ENCODE measurements at regions not wholly inside any gene's neighbourhood (a gene's known extent, or its start where the extent isn't known, plus 50 kb on each side); places are given as distances from the start of the nearest gene placed in this dataset.

DNA sequence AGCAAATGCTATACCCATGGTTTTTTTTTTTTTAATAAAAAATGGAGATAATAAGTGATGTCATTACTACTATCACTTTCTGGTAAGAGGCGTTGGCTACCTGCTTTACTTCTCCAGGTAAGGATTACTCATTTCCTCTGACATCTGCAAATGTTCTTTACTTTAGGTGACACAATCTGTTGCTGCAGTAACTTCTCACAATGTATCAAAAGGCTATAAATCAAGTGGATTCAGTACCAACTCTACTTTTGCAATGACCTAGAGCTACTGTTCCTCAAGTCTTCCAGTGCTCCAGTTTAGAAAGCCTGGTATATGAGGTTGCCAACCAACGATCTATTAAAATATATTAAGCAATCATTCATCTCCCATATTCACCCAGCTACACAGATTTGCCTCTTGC is 129.1 kb downstream of the PLK2 start:
- H3K27ac Mint-ChIP-seq, result no peak overlapping the region
- CTCF ChIA-PET, result no interaction called here
- peaks cover 0 to 3% (median 0%) of the 10 kb centered on the region in 5 donors for H3K9me3 Mint-ChIP-seq
- H3K27ac ChIP-seq (ENCODE audit: low read depth, low read length), result no peak overlapping the region
- H3K9me3 ChIP-seq (ENCODE audit: low read length), result no peaks in the 10 kb centered on the region
- H3K4me1 ChIP-seq (ENCODE audit: insufficient read depth, low read length), result no peaks in the 10 kb centered on the region
- H3K27me3 ChIP-seq (ENCODE audit: insufficient read depth, low read length, poor library complexity, severe bottlenecking), result no peaks in the 10 kb centered on the region
- H3K27me3 Mint-ChIP-seq, result no peaks in the 10 kb centered on the region
- no peaks in the 10 kb centered on the region for H3K36me3 Mint-ChIP-seq
- no peak for DNase-seq
- POLR2A ChIA-PET, result no interaction called here
- H3K36me3 ChIP-seq (ENCODE audit: insufficient read depth, low read length), result no peaks in the 10 kb centered on the region
- H3K4me1 Mint-ChIP-seq, result no peaks in the 10 kb centered on the region
- H3K4me3 ChIP-seq (ENCODE audit: low read length), result no peak overlapping the region
- no peak overlapping the region for H3K4me3 Mint-ChIP-seq

DNA sequence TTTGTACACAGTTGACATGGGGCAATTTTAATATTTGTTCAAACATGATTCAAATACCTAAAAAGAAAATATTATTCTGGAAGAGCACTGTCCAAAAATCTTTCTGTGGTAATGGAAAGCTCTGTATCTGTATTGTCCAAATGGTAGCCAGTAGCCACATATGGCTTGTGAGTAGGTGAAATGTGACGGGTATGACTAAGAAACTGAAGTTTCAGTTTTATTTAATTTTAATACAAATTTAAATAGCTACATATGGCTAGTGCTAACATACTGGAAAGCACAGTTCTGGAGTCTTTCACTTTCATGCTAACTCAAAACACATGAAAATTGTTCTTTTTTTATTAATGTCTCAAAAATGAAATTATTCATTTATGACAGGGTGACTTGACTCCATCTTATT is 132.6 kb downstream of the PLK2 start:
- H3K27ac ChIP-seq (ENCODE audit: low read depth, low read length), result no peak overlapping the region
- Mint-ChIP-seq H3K36me3 (no peaks in the 10 kb centered on the region), H3K27me3 (no peaks in the 10 kb centered on the region), H3K4me1 (no peaks in the 10 kb centered on the region), H3K27ac (no peak overlapping the region), H3K9me3 (no peaks in the 10 kb centered on the region), H3K4me3 (no peak overlapping the region)
- H3K36me3 ChIP-seq (ENCODE audit: insufficient read depth, low read length), result no peaks in the 10 kb centered on the region
- DNase-seq, result no peak
- no peaks in the 10 kb centered on the region for H3K27me3 ChIP-seq (ENCODE audit: insufficient read depth, low read length, poor library complexity, severe bottlenecking)
- H3K4me1 ChIP-seq (ENCODE audit: insufficient read depth, low read length), result no peaks in the 10 kb centered on the region
- ChIA-PET POLR2A (no interaction called here), CTCF (no interaction called here)
- H3K4me3 ChIP-seq (ENCODE audit: low read length), result no peak overlapping the region
- H3K9me3 ChIP-seq (ENCODE audit: low read length), result no peaks in the 10 kb centered on the region

DNA sequence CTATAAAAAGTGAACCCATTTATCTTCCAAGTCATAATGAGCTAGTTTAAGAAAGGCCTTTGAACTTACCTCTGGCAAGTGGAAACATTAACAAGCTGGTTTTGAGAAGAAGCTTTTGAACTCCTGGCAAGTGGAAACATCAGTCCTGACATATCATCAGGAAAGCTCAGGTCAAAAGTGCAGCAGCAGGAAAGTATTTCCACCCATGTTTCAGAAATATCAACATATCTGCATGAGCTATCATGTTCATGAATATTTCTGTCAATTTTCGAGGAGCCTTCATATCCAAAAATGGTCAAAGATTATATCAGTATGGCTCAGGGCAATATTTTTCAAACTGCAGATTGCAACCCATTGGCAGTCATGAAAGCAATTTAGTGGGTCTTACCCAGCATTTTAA is 133.9 kb downstream of the PLK2 start:
- Histone ChIP-seq H3K27me3 (ENCODE audit: insufficient read depth, low read length, poor library complexity, severe bottlenecking) (no peaks in the 10 kb centered on the region), H3K4me3 (ENCODE audit: low read length) (no peak overlapping the region), H3K36me3 (ENCODE audit: insufficient read depth, low read length) (no peaks in the 10 kb centered on the region), H3K27ac (ENCODE audit: low read depth, low read length) (no peak overlapping the region), H3K4me1 (ENCODE audit: insufficient read depth, low read length) (no peaks in the 10 kb centered on the region), H3K9me3 (ENCODE audit: low read length) (no peaks in the 10 kb centered on the region)
- Mint-ChIP-seq H3K36me3 (no peaks in the 10 kb centered on the region), H3K27ac (no peak overlapping the region), H3K27me3 (no peaks in the 10 kb centered on the region), H3K4me3 (no peak overlapping the region), H3K4me1 (no peaks in the 10 kb centered on the region), H3K9me3 (no peaks in the 10 kb centered on the region)
- DNase-seq, result no peak
- POLR2A ChIA-PET, result no interaction called here
- CTCF ChIA-PET, result no interaction called here

DNA sequence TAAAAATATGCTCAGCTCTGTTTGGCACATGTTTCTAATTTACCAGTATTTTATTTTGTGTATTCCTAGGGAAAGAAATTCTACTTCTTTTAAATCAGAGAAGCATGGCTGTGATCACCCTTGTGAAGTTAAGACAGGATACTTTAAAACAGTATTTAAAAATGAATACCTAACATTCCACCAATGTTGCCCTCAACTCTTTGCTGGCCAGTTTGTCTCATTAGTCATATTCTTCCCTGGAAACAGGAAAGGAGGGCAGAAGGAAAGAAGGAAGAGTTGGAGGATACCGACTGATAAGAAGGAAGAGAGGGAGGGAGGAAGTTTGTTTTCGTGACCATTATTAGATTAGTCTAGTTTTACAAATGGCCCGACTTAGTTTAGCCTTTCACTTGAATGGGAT is 137.4 kb downstream of the PLK2 start:
- DNase-seq, result no peak
- CTCF ChIA-PET, result no interaction called here
- Histone ChIP-seq H3K4me1 (ENCODE audit: insufficient read depth, low read length) (no peaks in the 10 kb centered on the region), H3K36me3 (ENCODE audit: insufficient read depth, low read length) (no peaks in the 10 kb centered on the region), H3K9me3 (ENCODE audit: low read length) (no peaks in the 10 kb centered on the region), H3K4me3 (ENCODE audit: low read length) (no peak overlapping the region), H3K27me3 (ENCODE audit: insufficient read depth, low read length, poor library complexity, severe bottlenecking) (no peaks in the 10 kb centered on the region), H3K27ac (ENCODE audit: low read depth, low read length) (no peak overlapping the region)
- Mint-ChIP-seq H3K27me3 (no peaks in the 10 kb centered on the region), H3K4me1 (no peaks in the 10 kb centered on the region), H3K27ac (no peak overlapping the region), H3K36me3 (no peaks in the 10 kb centered on the region), H3K4me3 (no peak overlapping the region), H3K9me3 (peaks cover 0 to 2% (median 0%) of the 10 kb centered on the region in 5 donors)
- POLR2A ChIA-PET, result no interaction called here

DNA sequence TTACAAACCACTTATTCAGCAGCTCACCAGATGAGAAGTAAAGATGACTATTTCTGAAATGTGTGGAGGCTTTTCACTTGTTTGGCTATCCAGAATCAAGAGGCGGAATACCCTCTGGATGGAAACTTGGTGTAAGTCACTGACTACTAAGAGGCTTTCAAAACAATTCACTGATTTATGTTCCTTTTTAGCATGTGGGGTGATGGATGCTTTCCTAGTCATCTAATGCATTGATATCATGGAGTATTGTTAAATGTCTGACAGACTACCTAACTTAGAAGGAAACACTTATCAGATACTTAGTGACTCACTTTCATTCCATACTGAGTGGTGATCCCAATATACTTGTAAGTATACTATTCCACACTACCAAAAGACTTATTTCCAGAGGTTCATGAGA is 141.4 kb downstream of the PLK2 start:
- Histone ChIP-seq H3K27me3 (ENCODE audit: insufficient read depth, low read length, poor library complexity, severe bottlenecking) (no peaks in the 10 kb centered on the region), H3K4me1 (ENCODE audit: insufficient read depth, low read length) (no peaks in the 10 kb centered on the region), H3K36me3 (ENCODE audit: insufficient read depth, low read length) (no peaks in the 10 kb centered on the region), H3K4me3 (ENCODE audit: low read length) (no peak overlapping the region), H3K27ac (ENCODE audit: low read depth, low read length) (no peak overlapping the region), H3K9me3 (ENCODE audit: low read length) (no peaks in the 10 kb centered on the region)
- DNase-seq, result no peak
- CTCF ChIA-PET, result no interaction called here
- Mint-ChIP-seq H3K9me3 (peaks cover 0 to 2% (median 0%) of the 10 kb centered on the region in 5 donors), H3K4me3 (no peak overlapping the region), H3K27ac (no peak overlapping the region), H3K4me1 (no peaks in the 10 kb centered on the region), H3K36me3 (no peaks in the 10 kb centered on the region), H3K27me3 (no peaks in the 10 kb centered on the region)
- POLR2A ChIA-PET, result no interaction called here

DNA sequence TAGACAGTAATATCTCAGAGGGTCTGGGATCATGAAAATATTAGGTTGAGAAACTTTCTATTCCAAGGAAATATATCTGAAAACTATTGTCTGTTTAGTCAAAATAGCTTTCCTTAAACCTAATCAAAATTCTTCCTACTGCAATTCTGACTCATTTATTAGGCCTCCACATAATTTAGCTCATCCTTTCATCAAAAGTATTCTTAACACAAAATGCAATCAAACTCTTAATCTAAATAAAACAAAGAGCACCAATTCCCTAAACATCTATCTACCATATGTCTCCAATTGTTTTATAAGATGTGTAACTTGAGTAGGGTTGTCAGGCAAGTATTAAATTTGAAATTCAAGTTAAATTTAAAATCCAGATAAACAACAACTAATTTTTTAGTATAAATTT is 142.1 kb downstream of the PLK2 start:
- CTCF ChIA-PET, result no interaction called here
- POLR2A ChIA-PET, result no interaction called here
- H3K4me3 Mint-ChIP-seq, result no peak overlapping the region

DNA sequence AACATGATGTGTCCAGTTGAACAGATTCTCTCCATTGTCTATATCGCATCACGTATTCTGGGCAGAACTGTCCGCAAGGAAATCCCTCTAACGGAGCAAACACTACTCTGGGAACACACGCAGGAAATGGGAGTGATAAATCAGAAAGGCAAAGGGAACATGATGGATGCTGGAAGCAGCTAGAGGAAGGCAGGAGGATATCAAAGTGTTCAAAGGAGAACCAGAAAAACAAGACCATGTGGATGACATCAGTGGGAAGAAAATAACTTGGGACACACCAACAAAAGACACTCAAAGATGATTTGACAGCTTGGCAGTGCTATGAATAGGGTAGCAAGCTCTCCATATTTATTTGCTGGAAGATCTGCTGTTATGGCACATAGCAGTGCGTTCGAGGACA is 142.9 kb downstream of the PLK2 start:
- peaks cover 0 to 2% (median 0%) of the 10 kb centered on the region in 5 donors for H3K9me3 Mint-ChIP-seq
- ChIA-PET POLR2A (no interaction called here), CTCF (no interaction called here)
- no peak overlapping the region for H3K4me3 Mint-ChIP-seq
- Histone ChIP-seq H3K27me3 (ENCODE audit: insufficient read depth, low read length, poor library complexity, severe bottlenecking) (no peaks in the 10 kb centered on the region), H3K9me3 (ENCODE audit: low read length) (no peaks in the 10 kb centered on the region), H3K4me3 (ENCODE audit: low read length) (no peak overlapping the region), H3K36me3 (ENCODE audit: insufficient read depth, low read length) (no peaks in the 10 kb centered on the region), H3K4me1 (ENCODE audit: insufficient read depth, low read length) (no peaks in the 10 kb centered on the region), H3K27ac (ENCODE audit: low read depth, low read length) (no peak overlapping the region)
- no peaks in the 10 kb centered on the region for H3K27me3 Mint-ChIP-seq
- DNase-seq, result no peak
- no peak overlapping the region for H3K27ac Mint-ChIP-seq
- no peaks in the 10 kb centered on the region for H3K36me3 Mint-ChIP-seq
- H3K4me1 Mint-ChIP-seq, result no peaks in the 10 kb centered on the region

More for the DNA sequence above, 142.1 kb downstream of the PLK2 start:
- DNase-seq, result no peak
- H3K9me3 ChIP-seq (ENCODE audit: low read length), result no peaks in the 10 kb centered on the region
- H3K36me3 Mint-ChIP-seq, result no peaks in the 10 kb centered on the region
- H3K4me1 Mint-ChIP-seq, result no peaks in the 10 kb centered on the region
- H3K27ac ChIP-seq (ENCODE audit: low read depth, low read length), result no peak overlapping the region
- peaks cover 0 to 2% (median 0%) of the 10 kb centered on the region in 5 donors for H3K9me3 Mint-ChIP-seq
- no peak overlapping the region for H3K4me3 ChIP-seq (ENCODE audit: low read length)
- H3K27me3 ChIP-seq (ENCODE audit: insufficient read depth, low read length, poor library complexity, severe bottlenecking), result no peaks in the 10 kb centered on the region
- H3K4me1 ChIP-seq (ENCODE audit: insufficient read depth, low read length), result no peaks in the 10 kb centered on the region
- H3K27me3 Mint-ChIP-seq, result no peaks in the 10 kb centered on the region
- H3K27ac Mint-ChIP-seq, result no peak overlapping the region
- no peaks in the 10 kb centered on the region for H3K36me3 ChIP-seq (ENCODE audit: insufficient read depth, low read length)

DNA sequence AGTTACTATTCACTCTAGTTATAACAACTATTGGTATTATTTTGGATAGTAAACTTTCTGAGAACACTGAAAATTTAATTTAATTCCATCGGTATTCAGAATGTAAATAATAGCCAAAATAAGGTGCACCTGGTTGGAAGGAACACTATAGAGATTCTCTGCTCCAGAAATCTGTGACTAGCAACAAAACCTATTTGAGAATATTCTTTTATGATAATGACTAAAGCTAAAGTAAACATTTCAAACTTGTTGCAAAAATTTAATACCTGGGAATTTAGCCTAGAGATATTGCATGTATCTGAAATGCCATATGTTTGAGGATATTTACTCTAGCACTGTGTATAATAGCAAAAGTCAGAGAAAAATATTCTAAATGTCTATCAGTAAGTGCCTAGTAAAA is 144.1 kb downstream of the PLK2 start:
- Mint-ChIP-seq H3K4me1 (no peaks in the 10 kb centered on the region), H3K27me3 (no peaks in the 10 kb centered on the region), H3K9me3 (peaks cover 0 to 2% (median 0%) of the 10 kb centered on the region in 5 donors), H3K27ac (no peak overlapping the region), H3K4me3 (no peak overlapping the region), H3K36me3 (no peaks in the 10 kb centered on the region)
- Histone ChIP-seq H3K9me3 (ENCODE audit: low read length) (no peaks in the 10 kb centered on the region), H3K27me3 (ENCODE audit: insufficient read depth, low read length, poor library complexity, severe bottlenecking) (no peaks in the 10 kb centered on the region), H3K4me3 (ENCODE audit: low read length) (no peak overlapping the region), H3K27ac (ENCODE audit: low read depth, low read length) (no peak overlapping the region), H3K36me3 (ENCODE audit: insufficient read depth, low read length) (no peaks in the 10 kb centered on the region), H3K4me1 (ENCODE audit: insufficient read depth, low read length) (no peaks in the 10 kb centered on the region)
- DNase-seq, result no peak
- ChIA-PET POLR2A (no interaction called here), CTCF (no interaction called here)

Measured in CD8-positive, alpha-beta memory T cell (primary cell).